H9 (cell line): ENCODE measurements at regions not wholly inside any gene's neighbourhood (a gene's known extent, or its start where the extent isn't known, plus 50 kb on each side); places are given as distances from the start of the nearest gene placed in this dataset.

ENCODE experiments used
- DNase-seq: peaks from one replicate; pipeline ENCODE4 v3.0.0-alpha.2; 2017
- H2AFZ ChIP-seq: one replicate; pipeline ENCODE4 v1.6.1; 2013; ENCODE audit warnings: mild to moderate bottlenecking, low read length, control low read depth, moderate library complexity
- H2AK5ac ChIP-seq: 2 replicates; pipeline ENCODE4 v1.6.1; 2013; ENCODE audit warnings: low read length, control low read depth, mixed read lengths; ENCODE audit not compliant: insufficient read length
- H2BK120ac ChIP-seq: one replicate; pipeline ENCODE4 v1.6.1; 2013; ENCODE audit warnings: low read depth, mild to moderate bottlenecking, low read length, control low read depth, inconsistent platforms; ENCODE audit not compliant: poor library complexity, severe bottlenecking
- H2BK12ac ChIP-seq: 2 replicates; pipeline ENCODE4 v1.6.1; 2013; ENCODE audit warnings: low read length, control low read depth, mixed read lengths, low read depth; ENCODE audit not compliant: insufficient read length
- H2BK15ac ChIP-seq: 2 replicates; pipeline ENCODE4 v1.6.1; 2013; ENCODE audit warnings: low read depth, low read length, control low read depth
- H2BK20ac ChIP-seq: one replicate; pipeline ENCODE4 v1.6.1; 2013; ENCODE audit warnings: low read depth, mild to moderate bottlenecking, low read length, control low read depth, inconsistent platforms; ENCODE audit not compliant: poor library complexity, severe bottlenecking
- H2BK5ac ChIP-seq: 2 replicates; pipeline ENCODE4 v1.6.1; 2013; ENCODE audit warnings: low read length, control low read depth, mixed read lengths; ENCODE audit not compliant: insufficient read length
- H3K14ac ChIP-seq: 2 replicates; pipeline ENCODE4 v1.6.1; 2013; ENCODE audit warnings: low read length, control low read depth; ENCODE audit not compliant: insufficient read depth
- H3K18ac ChIP-seq: 2 replicates; pipeline ENCODE4 v1.6.1; 2013; ENCODE audit warnings: low read depth, mild to moderate bottlenecking, mixed read lengths, low read length, control low read depth; ENCODE audit not compliant: insufficient read length
- H3K23ac ChIP-seq: 2 replicates; pipeline ENCODE4 v1.6.1; 2013; ENCODE audit warnings: low read length, control low read depth, mixed read lengths, low read depth; ENCODE audit not compliant: insufficient read length
- H3K23me2 ChIP-seq: 2 replicates; pipeline ENCODE4 v1.6.1; 2013; ENCODE audit warnings: low read depth, mild to moderate bottlenecking, mixed read lengths, low read length, control low read depth; ENCODE audit not compliant: insufficient read length, poor library complexity, severe bottlenecking
- H3K27ac ChIP-seq: 2 replicates; pipeline ENCODE4 v1.5.1; 2013; ENCODE audit warnings: low read length, control low read depth, mixed read lengths, low read depth; ENCODE audit not compliant: insufficient read length
- H3K27me3 ChIP-seq: 2 replicates; pipeline ENCODE4 v1.6.1; 2013; ENCODE audit warnings: low read length, control low read depth, inconsistent platforms; ENCODE audit not compliant: insufficient read depth
- H3K4ac ChIP-seq: 2 replicates; pipeline ENCODE4 v1.6.1; 2013; ENCODE audit warnings: low read depth, mild to moderate bottlenecking, control low read depth, inconsistent platforms, low read length, moderate library complexity
- H3K4me1 ChIP-seq: 2 replicates; pipeline ENCODE4 v1.6.1; 2013; ENCODE audit warnings: low read length, control low read depth, inconsistent platforms; ENCODE audit not compliant: insufficient read depth
- H3K4me2 ChIP-seq: 2 replicates; pipeline ENCODE4 v1.6.1; 2013; ENCODE audit warnings: low read length, control low read depth, mixed read lengths; ENCODE audit not compliant: insufficient read length, insufficient read depth
- H3K56ac ChIP-seq: 2 replicates; pipeline ENCODE4 v1.6.1; 2013; ENCODE audit warnings: low read depth, mild to moderate bottlenecking, mixed read lengths, low read length, control low read depth; ENCODE audit not compliant: insufficient read length
- H3K79me1 ChIP-seq: 2 replicates; pipeline ENCODE4 v1.6.1; 2013; ENCODE audit warnings: low read depth, mild to moderate bottlenecking, moderate library complexity, low read length, control low read depth, inconsistent platforms; ENCODE audit not compliant: insufficient read depth, poor library complexity, severe bottlenecking
- H3K79me2 ChIP-seq: 2 replicates; pipeline ENCODE4 v1.6.1; 2013; ENCODE audit warnings: low read length, control low read depth, inconsistent platforms; ENCODE audit not compliant: insufficient read depth
- H3K9ac ChIP-seq: 2 replicates; pipeline ENCODE4 v1.6.1; 2013; ENCODE audit warnings: low read length, control low read depth, mixed read lengths; ENCODE audit not compliant: insufficient read length; ENCODE audit errors: extremely low read depth
- H3K9me3 ChIP-seq: one replicate; pipeline ENCODE4 v1.6.1; 2013; ENCODE audit warnings: low read depth, low read length, inconsistent platforms; ENCODE audit not compliant: control insufficient read depth
- H3T11ph ChIP-seq: one replicate; pipeline ENCODE4 v1.6.1; 2013; ENCODE audit warnings: mild to moderate bottlenecking, low read length, control low read depth, inconsistent platforms
- H4K20me1 ChIP-seq: one replicate; pipeline ENCODE4 v1.6.1; 2013; ENCODE audit not compliant: control insufficient read depth, insufficient read length, insufficient read depth
- H4K5ac ChIP-seq: 2 replicates; pipeline ENCODE4 v1.6.1; 2013; ENCODE audit warnings: low read depth, mild to moderate bottlenecking, mixed read lengths, low read length, control low read depth; ENCODE audit not compliant: insufficient read length
- H4K8ac ChIP-seq: replicated peaks from 2 replicates; pipeline ENCODE4 v1.6.1; 2013; ENCODE audit warnings: low read length, control low read depth, mixed read lengths, low read depth; ENCODE audit not compliant: insufficient read length
- H4K91ac ChIP-seq: 2 replicates; pipeline ENCODE4 v1.6.1; 2013; ENCODE audit warnings: low read depth, mild to moderate bottlenecking, moderate library complexity, mixed read lengths, low read length, control low read depth; ENCODE audit not compliant: insufficient read length
- H3K27ac Mint-ChIP-seq, 3 experiments: 2 replicates in 2 of 3; 3 replicates in 1 of 3; pipeline ENCODE4 v1.8.0; 2020 to 2021; ENCODE audit warnings: mixed read lengths in 3 of 3, mild to moderate bottlenecking in 1 of 3, moderate library complexity in 1 of 3
- H3K27me3 Mint-ChIP-seq: 2 replicates; pipeline ENCODE4 v1.8.0; 2021; ENCODE audit warnings: low read depth, mild to moderate bottlenecking, moderate library complexity, mixed read lengths
- H3K36me3 Mint-ChIP-seq, 3 experiments: 2 replicates in 2 of 3; 3 replicates in 1 of 3; pipeline ENCODE4 v1.8.0; 2020 to 2021; ENCODE audit warnings: low read depth in 3 of 3, mixed read lengths in 3 of 3; ENCODE audit not compliant: insufficient read depth in 1 of 3
- H3K4me1 Mint-ChIP-seq, 2 experiments: 2 replicates each; pipeline ENCODE4 v1.8.0; 2020; ENCODE audit warnings: mixed read lengths in 2 of 2
- H3K4me3 Mint-ChIP-seq, 2 experiments: 2 replicates in 1 of 2; 3 replicates in 1 of 2; pipeline ENCODE4 v1.8.0; 2020 to 2021; ENCODE audit warnings: mild to moderate bottlenecking in 2 of 2, mixed read lengths in 2 of 2, moderate library complexity in 1 of 2
- H3K9me3 Mint-ChIP-seq, 2 experiments: 2 replicates in 1 of 2; 3 replicates in 1 of 2; pipeline ENCODE4 v1.8.0; 2020; ENCODE audit warnings: mild to moderate bottlenecking in 2 of 2, mixed read lengths in 2 of 2, moderate library complexity in 1 of 2
- CTCF ChIP-seq: fragments of 200-600 bp; sonication (generic); conservative IDR thresholded peaks from 3 replicates; pipeline ENCODE4 v1.8.0; 2021; ENCODE audit warnings: antibody characterized with exemption, mild to moderate bottlenecking
- WGBS: extraction: QIAGEN DNeasy Blood & Tissue Kit; methylation state at CpG from one replicate; pipeline ENCODE4 v1.1.7; 2013; ENCODE audit warnings: missing lambda C conversion rate, low lambda C conversion rate, mixed read lengths; ENCODE audit not compliant: insufficient read length; ENCODE audit errors: extremely low coverage; 5-methylcytosine and 5-hydroxymethylcytosine counted together

- H3K23ac ChIP-seq = no peak overlapping the region
- H3K4ac ChIP-seq = no peak overlapping the region
- Mint-ChIP-seq H3K36me3 (no peaks in the 10 kb centered on the region; a peak in 1 of 7 replicates), H3K27ac (no peak overlapping the region), H3K4me1 (peaks cover 24 to 32% of the 10 kb centered on the region in 2 experiments), H3K4me3 (no peak overlapping the region), H3K9me3 (no peaks in the 10 kb centered on the region), H3K27me3 (peaks cover 34% of the 10 kb centered on the region)
- no peak overlapping the region for H4K91ac ChIP-seq
- H2BK15ac ChIP-seq = no peak overlapping the region
- no peak overlapping the region for H2BK120ac ChIP-seq
- H3K27me3 ChIP-seq = no peaks in the 10 kb centered on the region
- H3K27ac ChIP-seq = no peak overlapping the region
- no peak overlapping the region for H3K56ac ChIP-seq
- H3K79me1 ChIP-seq = no peaks in the 10 kb centered on the region
- H3K14ac ChIP-seq = no peak overlapping the region; the same call in 1 of the 2 replicates
- no peak overlapping the region for H3K4me2 ChIP-seq
- no peak overlapping the region for H2BK5ac ChIP-seq
- no peak overlapping the region for H2AK5ac ChIP-seq
- no peak overlapping the region for H4K5ac ChIP-seq
- no peaks in the 10 kb centered on the region for H3K79me2 ChIP-seq
- 0 out of 2 replicates have a peak, but pooled peaks cover 3% of the 10 kb centered on the region for H3K4me1 ChIP-seq
- no peaks in the 10 kb centered on the region for H4K20me1 ChIP-seq
- H3K9ac ChIP-seq = no peak overlapping the region
- no peaks in the 10 kb centered on the region for H3K23me2 ChIP-seq
- H2BK12ac ChIP-seq = no peak overlapping the region
- no peak for DNase-seq
- TF ChIP-seq CTCF = no peak
- no peak overlapping the region for H2AFZ ChIP-seq
- no peak overlapping the region for H2BK20ac ChIP-seq
- H3K9me3 ChIP-seq = no peaks in the 10 kb centered on the region
- H4K8ac ChIP-seq = no peak overlapping the region
- no peak overlapping the region for H3K18ac ChIP-seq
- H3T11ph ChIP-seq = no peak overlapping the region
- WGBS = no CpG with 5 or more reads among the region's 7 CpGs
These were observed 51.9 kb upstream of the ATP2B2 start for GRCh38 chr3:10557250-10557649.
